Stimulated activated CD8-positive, alpha-beta memory T cell treated with anti-CD3 and anti-CD28 coated beads, Interleukin-4, amount 100 ng/mL, for 48 hours (primary cell): ENCODE measurements at regions not wholly inside any gene's neighbourhood (a gene's known extent, or its start where the extent isn't known, plus 50 kb on each side); places are given as distances from the start of the nearest gene placed in this dataset.
"Not testable (repeated sequence)": the region's sequence is repeated elsewhere in the genome, so short reads cannot be mapped to it uniquely, and the experiment has no call there.

Source experiments
- DNase-seq: peaks from one replicate; pipeline ENCODE4 v3.0.0-alpha.2; 2020

GRCh38 chr12:115810122-115810901 is 467.2 kb downstream of the MED13L start:
- DNase-seq, result no peak

GRCh38 chr12:115806000-115806399 is 471.5 kb downstream of the MED13L start:
- DNase-seq, result no peak

- no peak for DNase-seq
Measured at GRCh38 chr12:115802767-115803166, 474.7 kb downstream of the MED13L start.

- no peak for DNase-seq
Measured at GRCh38 chr12:115801871-115802270, 475.6 kb downstream of the MED13L start.

GRCh38 chr12:115799610-115800009 is 477.9 kb downstream of the MED13L start:
- no peak for DNase-seq

- no peak for DNase-seq
Measured at GRCh38 chr12:115798309-115798917, 479.1 kb downstream of the MED13L start.

GRCh38 chr12:115794659-115795081 is 482.8 kb downstream of the MED13L start:
- no peak for DNase-seq

GRCh38 chr12:115791331-115791730 is 486.2 kb downstream of the MED13L start:
- no peak for DNase-seq

GRCh38 chr12:115790526-115790925 is 487.0 kb downstream of the MED13L start:
- no peak for DNase-seq

- not testable (repeated sequence) for DNase-seq
Measured at GRCh38 chr12:115786490-115786889, 491.0 kb downstream of the MED13L start.

GRCh38 chr12:115785548-115785947 is 491.9 kb downstream of the MED13L start:
- no peak for DNase-seq

GRCh38 chr12:115776399-115776798 is 501.1 kb downstream of the MED13L start:
- DNase-seq, result no peak

GRCh38 chr12:115774148-115774895 is 503.2 kb downstream of the MED13L start:
- DNase-seq, result no peak

- DNase-seq, result no peak
Measured at GRCh38 chr12:115771601-115772000, 505.9 kb downstream of the MED13L start.

- no peak for DNase-seq
Measured at GRCh38 chr12:115771065-115771464, 506.4 kb downstream of the MED13L start.

GRCh38 chr12:115770643-115771042 is 506.9 kb downstream of the MED13L start:
- DNase-seq, result no peak

- DNase-seq, result no peak
Measured at GRCh38 chr12:115767916-115768315, 509.6 kb downstream of the MED13L start.

GRCh38 chr12:115763982-115764621 is 513.4 kb downstream of the MED13L start:
- no peak for DNase-seq

GRCh38 chr12:115763376-115763775 is 514.1 kb downstream of the MED13L start:
- no peak for DNase-seq

GRCh38 chr12:115762936-115763335 is 514.6 kb downstream of the MED13L start:
- DNase-seq, result no peak

- DNase-seq, result no peak
Measured at GRCh38 chr12:115761784-115762183, 515.7 kb downstream of the MED13L start.

GRCh38 chr12:115760231-115760630 is 517.3 kb downstream of the MED13L start:
- DNase-seq, result no peak
